AG04449 (cell line): ENCODE measurements at regions not wholly inside any gene's neighbourhood (a gene's known extent, or its start where the extent isn't known, plus 50 kb on each side); places are given as distances from the start of the nearest gene placed in this dataset.

Experiments
- CTCF ChIA-PET: fragments of 350-600 bp; formaldehyde crosslinking; extraction: SDS; loops from one replicate; lab custom pipeline; 2021; ENCODE audit warnings: antibody characterized with exemption; lab: Yijun Ruan, JAX
- POLR2A ChIA-PET: fragments of 400-600, 350-600 bp; formaldehyde crosslinking; extraction: SDS; loops from one replicate; lab custom pipeline; 2020; ENCODE audit warnings: antibody characterized with exemption, inconsistent platforms; lab: Yijun Ruan, JAX
- DNase-seq: peaks from one replicate; pipeline ENCODE4 v3.0.0-alpha.2; 2010; ENCODE audit warnings: low read depth, low spot score
- H3K4me3 ChIP-seq: 2 replicates; pipeline ENCODE4 v1.5.1; 2011; ENCODE audit warnings: low read depth, mild to moderate bottlenecking, control low read depth, low read length
- TF ChIP-seq, protein P1 (sequence below): IDR thresholded peaks from one replicate; pipeline ENCODE4 v1.5.1; 2011; ENCODE audit warnings: mild to moderate bottlenecking, moderate library complexity, low read length, control low read depth, inconsistent platforms; ENCODE audit not compliant: insufficient read depth; ENCODE audit errors: missing control alignments

DNA sequence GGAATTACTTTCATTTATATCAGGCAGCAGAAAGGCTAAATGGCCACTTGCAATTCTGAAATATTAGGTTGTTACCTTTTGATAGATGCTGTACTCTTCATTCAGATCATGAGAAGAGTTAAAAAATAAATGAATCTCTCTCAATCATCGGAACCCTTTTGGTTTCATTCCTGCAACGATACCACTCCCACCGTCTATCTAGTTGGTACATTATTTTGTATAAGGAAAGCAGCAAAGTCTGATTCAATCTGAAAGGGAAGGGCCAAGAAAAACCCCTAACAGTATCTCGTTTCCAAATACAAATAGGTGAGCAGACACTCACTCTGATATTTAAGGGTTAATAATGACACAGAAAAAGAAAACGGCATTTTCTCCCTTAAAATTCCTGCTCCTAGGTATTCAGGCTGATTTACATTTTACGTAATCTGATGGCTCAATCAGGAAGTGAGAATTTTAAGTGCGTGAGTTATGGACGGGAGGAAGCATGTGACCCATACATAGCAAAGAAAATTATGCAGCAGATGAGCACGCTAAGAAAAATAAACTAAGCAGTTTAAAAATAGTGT lies 209.4 kb upstream of the KLF14 start:
- TF ChIP-seq, protein P1, sequence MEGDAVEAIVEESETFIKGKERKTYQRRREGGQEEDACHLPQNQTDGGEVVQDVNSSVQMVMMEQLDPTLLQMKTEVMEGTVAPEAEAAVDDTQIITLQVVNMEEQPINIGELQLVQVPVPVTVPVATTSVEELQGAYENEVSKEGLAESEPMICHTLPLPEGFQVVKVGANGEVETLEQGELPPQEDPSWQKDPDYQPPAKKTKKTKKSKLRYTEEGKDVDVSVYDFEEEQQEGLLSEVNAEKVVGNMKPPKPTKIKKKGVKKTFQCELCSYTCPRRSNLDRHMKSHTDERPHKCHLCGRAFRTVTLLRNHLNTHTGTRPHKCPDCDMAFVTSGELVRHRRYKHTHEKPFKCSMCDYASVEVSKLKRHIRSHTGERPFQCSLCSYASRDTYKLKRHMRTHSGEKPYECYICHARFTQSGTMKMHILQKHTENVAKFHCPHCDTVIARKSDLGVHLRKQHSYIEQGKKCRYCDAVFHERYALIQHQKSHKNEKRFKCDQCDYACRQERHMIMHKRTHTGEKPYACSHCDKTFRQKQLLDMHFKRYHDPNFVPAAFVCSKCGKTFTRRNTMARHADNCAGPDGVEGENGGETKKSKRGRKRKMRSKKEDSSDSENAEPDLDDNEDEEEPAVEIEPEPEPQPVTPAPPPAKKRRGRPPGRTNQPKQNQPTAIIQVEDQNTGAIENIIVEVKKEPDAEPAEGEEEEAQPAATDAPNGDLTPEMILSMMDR, result no peak
- POLR2A ChIA-PET, result interaction anchor here (1.6 kb wide), 1 partner anchor 40 kb away, joined by 6 read pairs; no protein-coding TSS in a partner anchor
- CTCF ChIA-PET, result interaction anchor here (1.1 to 8.2 kb wide), 3 partner anchors 16 to 97 kb away, joined by 3 to 76 read pairs (median 6); no protein-coding TSS in a partner anchor
- peak overlapping the region; percentile 21 for H3K4me3 ChIP-seq
- peak; percentile 68 for DNase-seq

DNA sequence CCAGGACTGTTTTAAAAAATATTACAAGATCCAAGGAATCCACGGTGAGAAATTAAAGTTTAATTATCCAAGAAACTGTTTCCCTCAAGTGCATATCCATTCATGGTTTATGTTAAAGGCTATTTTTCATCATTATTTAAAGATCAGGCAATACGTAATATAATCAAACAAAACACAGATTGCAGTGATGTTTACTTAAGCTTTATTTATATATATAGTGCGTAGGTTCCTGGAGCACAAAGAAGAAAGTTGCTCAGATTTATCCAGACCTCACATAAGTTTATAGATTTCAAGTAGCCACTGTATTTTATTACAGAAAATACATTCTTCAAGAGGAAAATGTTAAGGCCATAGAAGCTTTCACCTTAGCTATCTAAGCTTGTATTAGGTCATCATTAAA lies 210.0 kb upstream of the KLF14 start:
- TF ChIP-seq, protein P1, result no peak
- DNase-seq, result no peak
- H3K4me3 ChIP-seq, result no peak overlapping the region
- ChIA-PET POLR2A (interaction anchor here (1.6 to 1.7 kb wide), 2 partner anchors 31 to 40 kb away, joined by 6 to 10 read pairs; no protein-coding TSS in a partner anchor), CTCF (interaction anchor here (1.1 to 8.2 kb wide), 4 partner anchors 15 to 96 kb away, joined by 3 to 76 read pairs (median 5); no protein-coding TSS in a partner anchor)

DNA sequence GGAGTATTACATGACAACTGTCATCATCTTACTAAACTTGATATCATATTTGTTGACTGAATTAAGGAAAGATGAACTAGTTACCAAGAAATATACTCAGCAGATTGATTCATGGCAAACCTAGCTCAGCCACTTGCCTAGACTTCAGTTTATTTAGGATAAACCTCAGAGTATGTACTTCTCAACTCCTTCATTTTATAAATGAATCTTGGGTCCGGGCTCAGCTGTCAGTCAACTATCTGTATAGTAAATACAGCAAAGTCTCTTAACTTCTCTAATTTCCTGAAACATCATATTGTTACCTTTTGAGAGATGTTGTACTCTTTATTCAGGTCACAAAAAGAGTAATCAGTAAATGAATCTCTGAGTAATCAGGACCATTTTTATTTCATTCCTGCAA lies 211.0 kb upstream of the KLF14 start:
- TF ChIP-seq, protein P1, result no peak
- H3K4me3 ChIP-seq, result no peak overlapping the region
- DNase-seq, result no peak
- ChIA-PET POLR2A (interaction anchor here (1.1 to 1.7 kb wide), 3 partner anchors 32 to 46 kb away, joined by 3 to 10 read pairs (median 6); no protein-coding TSS in a partner anchor), CTCF (interaction anchor here (1.3 to 8.2 kb wide), 3 partner anchors 14 to 95 kb away, joined by 4 to 76 read pairs (median 6); no protein-coding TSS in a partner anchor)

DNA sequence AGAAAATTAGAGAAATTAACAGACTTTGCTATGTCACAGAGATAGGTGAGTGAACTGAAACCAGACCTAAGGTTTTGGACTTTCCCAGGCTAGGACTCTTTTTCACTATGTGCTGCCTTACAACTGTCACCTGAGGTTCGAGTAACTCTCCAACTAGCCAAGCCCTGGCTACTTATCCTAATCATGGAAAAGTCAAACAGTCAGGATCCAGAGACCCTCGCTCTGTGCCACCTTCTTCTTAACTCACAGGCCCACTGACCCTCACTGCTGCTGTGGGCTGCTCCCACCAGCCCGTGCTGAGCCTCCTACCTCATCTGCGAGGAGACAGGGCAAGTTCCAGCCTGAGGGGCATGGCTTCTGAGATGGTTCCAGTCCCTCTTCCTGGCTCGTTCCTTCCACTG lies 211.4 kb upstream of the KLF14 start:
- POLR2A ChIA-PET, result interaction anchor here (1.1 to 1.7 kb wide), 3 partner anchors 32 to 46 kb away, joined by 3 to 10 read pairs (median 6); no protein-coding TSS in a partner anchor
- DNase-seq, result no peak
- H3K4me3 ChIP-seq, result no peak overlapping the region
- TF ChIP-seq, protein P1, result no peak
- CTCF ChIA-PET, result interaction anchor here (0.9 to 8.2 kb wide), 5 partner anchors 9 to 95 kb away, joined by 3 to 76 read pairs (median 4); no protein-coding TSS in a partner anchor

DNA sequence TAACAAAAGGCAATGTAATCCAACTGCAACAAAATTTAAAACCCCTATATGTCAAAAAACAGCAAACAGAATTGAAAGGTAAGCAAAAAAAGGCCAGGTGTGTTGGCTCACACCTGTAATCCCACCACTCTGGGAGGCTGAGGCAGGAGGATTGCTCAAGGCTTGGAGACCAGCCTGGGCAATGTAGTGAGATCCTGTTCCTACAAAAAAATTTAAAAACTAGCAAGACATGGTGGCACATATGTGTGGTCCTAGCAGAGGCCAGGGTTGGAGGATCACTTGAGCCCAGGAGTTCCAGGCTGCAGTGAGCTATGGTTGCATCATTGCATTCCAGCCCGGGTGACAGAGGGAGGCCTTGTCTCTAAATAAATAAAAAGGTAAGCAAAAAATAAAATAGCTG lies 212.1 kb upstream of the KLF14 start:
- H3K4me3 ChIP-seq, result no peak overlapping the region
- TF ChIP-seq, protein P1, result no peak
- ChIA-PET CTCF (interaction anchor here (0.8 to 8.2 kb wide), 6 partner anchors 8 to 94 kb away, joined by 3 to 76 read pairs (median 5); no protein-coding TSS in a partner anchor), POLR2A (interaction anchor here (1.1 kb wide), 1 partner anchor 47 kb away, joined by 3 read pairs; no protein-coding TSS in a partner anchor)
- DNase-seq, result no peak

DNA sequence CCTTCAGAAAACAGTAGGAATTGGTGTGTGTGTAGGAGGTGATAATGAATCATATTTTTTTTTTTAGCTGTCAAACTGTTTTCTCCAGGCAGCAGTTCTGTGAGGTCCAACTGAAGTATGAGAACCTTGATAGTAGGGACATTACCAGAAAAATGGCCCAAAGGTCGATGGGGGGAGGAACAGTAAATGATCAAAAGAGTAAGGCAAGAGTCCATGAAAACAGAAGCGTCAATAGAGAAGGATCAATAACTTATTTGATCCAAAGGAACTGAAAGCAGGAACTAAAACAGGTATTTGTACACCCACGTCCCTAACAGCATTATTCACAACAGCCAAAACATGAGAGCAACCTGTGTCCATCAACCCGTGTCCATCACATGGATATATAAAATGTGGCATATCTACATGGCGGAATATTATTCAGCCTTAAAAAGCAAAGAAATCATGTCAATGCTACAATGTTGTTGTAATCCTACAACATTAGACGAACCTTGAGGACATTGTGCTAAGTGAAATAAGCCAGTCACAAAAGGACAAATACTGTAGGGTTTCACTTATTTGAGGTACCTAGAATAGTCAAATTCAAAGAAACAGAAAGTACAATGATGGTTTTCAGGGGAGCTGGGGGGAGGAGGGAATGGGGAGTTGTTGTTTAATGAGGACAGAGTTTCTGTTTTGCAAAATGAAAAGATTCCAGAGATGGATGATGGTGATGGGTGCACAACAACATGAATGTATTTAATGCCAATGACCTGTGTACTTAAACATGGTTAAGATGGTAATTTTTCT lies 214.0 kb upstream of the KLF14 start:
- TF ChIP-seq, protein P1, result no peak
- no peak for DNase-seq
- no peak overlapping the region for H3K4me3 ChIP-seq
- ChIA-PET CTCF (interaction anchor here (0.7 to 8.2 kb wide), 7 partner anchors 7 to 92 kb away, joined by 3 to 76 read pairs (median 6); no protein-coding TSS in a partner anchor), POLR2A (interaction anchor here (0.5 kb wide), 1 partner anchor 39 kb away, joined by 3 read pairs; no protein-coding TSS in a partner anchor)
